ENCODE measurements at regions not wholly inside any gene's neighbourhood (a gene's known extent, or its start where the extent isn't known, plus 50 kb on each side); places are given as distances from the start of the nearest gene placed in this dataset.

GRCh38 chr6:19380293-19380692 lies 456.9 kb upstream of the ID4 start:
- TF ChIP-seq, protein P1, sequence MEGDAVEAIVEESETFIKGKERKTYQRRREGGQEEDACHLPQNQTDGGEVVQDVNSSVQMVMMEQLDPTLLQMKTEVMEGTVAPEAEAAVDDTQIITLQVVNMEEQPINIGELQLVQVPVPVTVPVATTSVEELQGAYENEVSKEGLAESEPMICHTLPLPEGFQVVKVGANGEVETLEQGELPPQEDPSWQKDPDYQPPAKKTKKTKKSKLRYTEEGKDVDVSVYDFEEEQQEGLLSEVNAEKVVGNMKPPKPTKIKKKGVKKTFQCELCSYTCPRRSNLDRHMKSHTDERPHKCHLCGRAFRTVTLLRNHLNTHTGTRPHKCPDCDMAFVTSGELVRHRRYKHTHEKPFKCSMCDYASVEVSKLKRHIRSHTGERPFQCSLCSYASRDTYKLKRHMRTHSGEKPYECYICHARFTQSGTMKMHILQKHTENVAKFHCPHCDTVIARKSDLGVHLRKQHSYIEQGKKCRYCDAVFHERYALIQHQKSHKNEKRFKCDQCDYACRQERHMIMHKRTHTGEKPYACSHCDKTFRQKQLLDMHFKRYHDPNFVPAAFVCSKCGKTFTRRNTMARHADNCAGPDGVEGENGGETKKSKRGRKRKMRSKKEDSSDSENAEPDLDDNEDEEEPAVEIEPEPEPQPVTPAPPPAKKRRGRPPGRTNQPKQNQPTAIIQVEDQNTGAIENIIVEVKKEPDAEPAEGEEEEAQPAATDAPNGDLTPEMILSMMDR (conservative IDR thresholded peaks at IDR 0.05): no peak
- no peak for TF ChIP-seq EZH2 (IDR thresholded peaks at IDR 0.05; ENCODE audit: low read depth)

Data from PC-9 (cell line).